Stimulated activated CD4-positive, alpha-beta T cell treated with anti-CD3 and anti-CD28 coated beads, TNF-alpha, amount 100 ng/mL, for 48 hours (primary cell): ENCODE measurements at regions not wholly inside any gene's neighbourhood (a gene's known extent, or its start where the extent isn't known, plus 50 kb on each side); places are given as distances from the start of the nearest gene placed in this dataset.

Source experiments
- DNase-seq, 3 donors: peaks; one replicate each; pipeline ENCODE4 v3.0.0-alpha.2; 2020; ENCODE audit warnings: low read depth in 3 of 3

DNA sequence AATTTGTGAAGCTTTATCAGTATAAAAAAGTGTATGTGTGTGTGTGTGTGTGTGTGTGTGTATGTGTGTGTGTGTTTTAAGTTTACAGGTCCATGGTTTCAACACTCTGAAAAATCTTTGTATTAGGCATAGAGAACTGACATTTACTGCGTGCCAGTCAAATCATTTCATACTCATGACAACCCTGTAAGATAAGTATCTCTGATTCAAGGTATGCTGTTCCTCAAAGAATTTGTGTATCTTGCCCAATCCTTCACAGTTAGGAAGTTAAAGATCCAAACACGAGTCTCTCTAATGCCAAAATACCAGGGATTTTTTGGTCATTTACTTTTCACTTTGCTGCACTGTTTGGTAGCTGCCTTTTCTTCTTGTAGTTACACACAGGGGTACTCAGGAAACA, 1121.3 kb upstream of the AUTS2 start:
- no peak for DNase-seq

DNA sequence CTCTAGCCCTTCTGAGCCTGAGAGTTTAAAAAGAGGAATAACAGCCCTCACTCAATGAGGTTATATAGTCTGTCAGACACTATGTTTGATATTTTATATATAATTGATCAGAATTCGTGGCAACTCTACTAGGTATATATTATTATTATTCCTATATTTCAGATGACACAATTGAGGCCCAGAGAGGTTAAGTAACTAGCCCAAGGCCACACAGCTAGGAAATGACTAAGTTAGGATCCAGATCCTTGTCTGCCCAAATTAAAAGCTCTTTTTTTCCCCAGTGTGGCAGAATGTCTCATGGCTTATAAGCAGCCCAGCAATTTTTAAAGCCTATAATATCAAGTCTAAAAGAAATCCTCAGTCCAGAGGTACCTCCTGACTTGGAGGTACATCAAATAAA, 1119.9 kb upstream of the AUTS2 start:
- DNase-seq, result no peak

DNA sequence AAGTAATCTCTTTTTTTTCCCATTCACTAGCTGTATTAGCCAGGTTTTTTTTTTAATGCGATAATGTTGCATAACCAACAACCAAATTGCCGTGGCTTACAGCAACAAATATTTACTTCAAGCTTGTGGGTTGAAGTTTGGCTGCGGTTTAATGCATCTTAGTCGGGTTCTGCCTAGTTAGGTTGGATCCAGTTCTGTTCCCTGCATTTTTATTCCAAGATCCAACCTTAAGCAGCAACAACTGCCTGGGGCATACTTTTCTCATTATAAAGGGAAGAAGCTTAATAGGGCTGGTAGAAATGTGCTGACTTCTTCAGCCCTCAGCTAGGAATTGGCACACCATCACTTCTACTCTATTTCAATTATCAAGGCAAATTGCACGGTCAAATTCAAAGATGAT, 1115.5 kb upstream of the AUTS2 start:
- no peak for DNase-seq

DNA sequence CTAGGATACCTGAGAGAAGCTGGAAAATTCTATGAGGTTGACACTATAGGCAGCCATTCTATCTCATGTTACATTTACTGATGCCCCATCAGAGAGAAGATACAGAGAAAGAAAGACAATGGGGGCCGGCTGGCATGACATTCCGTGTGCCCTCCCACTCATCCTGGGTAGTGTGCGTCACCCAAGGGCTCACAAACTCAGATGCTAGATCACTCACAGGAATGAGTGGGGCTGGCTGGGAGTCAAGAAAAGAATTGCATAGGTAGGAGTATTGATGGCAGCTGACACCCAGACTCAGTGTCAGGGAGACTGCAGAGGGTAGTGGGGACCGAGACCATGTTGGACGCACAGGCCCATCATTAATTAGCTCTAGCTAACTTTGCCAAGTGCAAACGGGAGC, 1113.5 kb upstream of the AUTS2 start:
- DNase-seq, result no peak

DNA sequence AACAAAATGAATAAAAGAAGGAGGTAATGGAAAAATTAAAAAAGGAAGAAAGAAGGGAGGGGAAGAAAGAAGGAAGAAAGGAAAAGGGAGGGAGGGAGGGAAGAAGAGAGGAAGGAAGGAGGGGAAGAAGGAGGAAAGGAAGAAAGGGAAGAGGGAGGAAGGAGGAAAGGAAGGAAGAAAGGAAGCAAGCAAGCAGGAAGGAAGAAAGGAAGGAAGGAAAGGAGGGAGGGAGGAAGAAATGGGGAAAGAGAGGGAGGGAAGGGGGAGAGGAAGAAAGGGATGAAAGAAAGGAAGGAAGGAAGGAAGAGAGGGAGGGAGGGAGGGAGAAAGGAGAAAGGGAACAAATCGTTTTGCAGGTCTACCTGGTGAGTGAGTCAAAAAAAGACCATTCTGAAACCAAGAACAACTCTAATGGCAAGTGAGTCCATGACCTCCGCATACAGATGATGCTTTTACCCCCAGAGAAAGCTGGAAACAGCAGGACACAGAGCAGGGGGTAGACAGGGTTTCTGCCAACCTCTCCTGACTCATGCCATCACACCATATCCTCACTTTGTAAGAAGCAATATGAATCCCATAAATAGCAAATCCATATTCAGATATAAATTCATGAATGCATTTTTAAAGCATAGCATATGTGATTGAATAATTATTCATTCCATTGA, 1112.9 kb upstream of the AUTS2 start:
- DNase-seq, result no peak

DNA sequence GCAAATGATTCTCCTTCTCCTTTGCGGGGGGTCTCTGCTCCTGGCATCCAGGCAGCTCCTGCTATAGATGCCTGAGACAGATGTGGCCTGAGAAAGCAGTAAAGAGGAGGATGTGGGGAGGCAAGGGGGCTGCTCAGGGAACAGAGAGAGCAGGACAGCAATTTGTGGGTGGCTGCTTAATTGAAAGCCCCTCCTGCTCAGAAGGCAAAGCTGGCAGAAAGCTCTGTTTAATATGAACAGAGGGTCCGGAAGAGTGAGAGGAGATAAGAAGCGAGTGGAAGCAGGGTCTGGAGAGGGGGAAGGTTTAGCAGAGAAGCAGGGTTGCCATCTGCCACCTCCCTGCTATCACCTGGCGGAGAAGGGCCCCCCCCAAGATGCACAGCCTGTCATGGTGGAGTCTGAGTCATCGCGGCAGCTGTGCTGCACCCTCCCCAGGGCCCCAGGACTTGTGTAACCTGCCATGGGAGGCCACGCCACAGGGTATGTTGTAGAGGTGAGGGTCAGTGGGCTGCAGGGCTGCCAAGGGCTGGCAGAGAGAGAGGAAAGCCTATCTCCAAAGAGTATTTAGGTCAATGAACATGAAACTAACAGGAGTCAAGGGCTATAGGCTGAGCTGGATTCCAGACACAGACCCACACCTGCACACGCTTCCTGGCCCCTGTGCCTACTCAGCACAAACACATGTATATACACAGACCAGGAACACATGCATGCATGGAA, 1109.8 kb upstream of the AUTS2 start:
- no peak for DNase-seq

DNA sequence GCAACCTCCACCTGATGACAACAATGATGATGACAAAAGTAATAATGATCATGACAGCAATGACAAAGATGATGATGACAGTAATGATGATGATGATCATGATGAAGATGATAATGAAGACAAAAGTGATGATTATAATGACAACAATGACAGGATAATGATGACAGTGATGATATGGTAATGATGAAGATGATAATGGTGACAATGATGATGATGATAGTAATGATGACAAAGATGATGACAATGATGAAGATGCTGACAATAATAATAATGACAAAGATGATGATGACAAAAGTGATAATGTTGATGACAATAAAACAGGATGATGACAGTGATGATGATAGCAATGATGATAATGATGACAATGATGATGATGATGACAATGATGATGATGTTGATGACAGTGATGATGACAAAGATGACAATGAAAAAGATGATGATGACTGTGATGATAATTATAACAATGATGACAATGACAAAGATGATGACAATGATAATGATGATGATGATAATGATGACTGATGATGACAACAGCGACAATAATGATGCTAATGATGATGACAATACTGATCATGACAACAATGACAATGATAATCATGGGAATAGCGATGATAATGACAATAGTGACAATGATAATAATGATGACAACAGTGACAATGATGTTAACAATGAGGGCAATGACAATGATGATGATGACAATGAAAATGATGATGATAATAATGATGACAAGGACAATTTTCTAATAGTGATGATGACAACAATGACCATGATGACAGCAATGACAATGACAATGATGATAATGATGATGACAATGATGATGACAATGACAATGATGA, 1106.5 kb upstream of the AUTS2 start:
- DNase-seq, result no peak

DNA sequence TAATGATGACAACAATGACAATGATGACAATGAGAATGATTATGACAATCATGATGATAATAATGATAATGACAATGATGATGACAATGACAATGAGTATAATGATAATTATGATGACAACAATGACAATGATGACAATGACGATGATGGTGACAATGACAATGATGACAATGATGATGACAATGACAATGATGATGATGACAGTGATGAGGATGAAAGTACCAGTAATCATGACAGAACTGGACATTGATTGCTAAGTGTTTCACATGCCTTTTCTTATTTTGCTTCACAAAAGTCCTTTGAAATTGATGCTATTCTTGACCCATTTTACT, 1106.0 kb upstream of the AUTS2 start:
- DNase-seq, result no peak

DNA sequence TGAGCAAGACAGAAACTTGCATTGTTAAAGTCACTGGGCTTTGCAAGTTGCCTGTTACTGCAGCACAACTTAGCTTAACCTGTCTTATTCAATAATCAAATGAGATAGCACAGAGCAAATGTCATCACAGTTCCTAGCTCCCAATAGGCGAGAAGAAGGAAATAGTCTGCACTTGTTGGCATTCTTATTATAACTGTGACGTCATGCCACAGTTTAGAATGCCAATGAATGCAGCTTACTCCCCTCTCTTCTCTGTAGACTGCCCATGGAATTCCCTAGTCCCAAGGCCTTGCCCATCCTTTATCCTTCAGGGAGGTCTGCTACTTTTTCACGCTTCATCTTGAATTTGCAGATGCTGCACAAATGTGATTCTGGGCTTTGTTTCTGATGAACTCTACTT, 1094.9 kb upstream of the AUTS2 start:
- no peak for DNase-seq

DNA sequence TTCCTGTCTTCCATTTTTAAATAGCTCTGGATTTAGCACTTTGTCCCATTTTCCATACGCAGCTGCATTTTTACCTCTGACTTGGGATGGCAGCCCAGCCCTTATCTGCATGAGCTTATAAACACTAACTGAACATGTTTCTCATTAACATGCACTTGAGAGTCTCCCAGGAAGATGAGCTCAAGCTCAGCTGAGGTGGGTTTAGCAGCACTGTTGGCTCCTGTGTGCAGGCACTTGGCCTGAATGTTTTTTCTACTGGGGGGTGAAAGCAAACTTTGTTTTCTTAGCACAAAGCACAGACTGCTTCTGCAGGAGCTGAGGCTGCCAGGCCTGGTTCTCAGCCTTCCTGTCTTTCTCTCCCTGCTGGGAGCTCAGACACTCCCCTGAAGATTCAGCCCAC, 1093.6 kb upstream of the AUTS2 start:
- no peak for DNase-seq

DNA sequence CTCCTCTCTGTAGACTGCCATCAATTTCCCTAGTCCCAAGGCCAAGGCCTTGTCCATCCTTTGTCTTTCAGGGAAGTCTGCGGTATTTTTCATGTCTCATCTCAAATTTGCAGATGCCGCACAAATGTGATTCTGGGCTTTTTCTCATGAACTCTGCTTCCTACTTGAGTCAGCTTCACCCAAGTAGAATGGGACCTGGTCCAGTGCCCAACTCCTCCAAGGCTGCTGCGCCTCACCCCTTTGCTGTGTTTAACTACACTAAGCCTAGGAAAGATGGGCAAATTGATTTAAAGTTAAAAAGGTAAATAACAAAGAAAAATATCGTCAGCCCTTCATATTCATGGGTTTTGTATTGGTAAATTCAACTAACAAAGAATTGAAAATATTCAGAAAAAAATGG, 1092.6 kb upstream of the AUTS2 start:
- no peak for DNase-seq

DNA sequence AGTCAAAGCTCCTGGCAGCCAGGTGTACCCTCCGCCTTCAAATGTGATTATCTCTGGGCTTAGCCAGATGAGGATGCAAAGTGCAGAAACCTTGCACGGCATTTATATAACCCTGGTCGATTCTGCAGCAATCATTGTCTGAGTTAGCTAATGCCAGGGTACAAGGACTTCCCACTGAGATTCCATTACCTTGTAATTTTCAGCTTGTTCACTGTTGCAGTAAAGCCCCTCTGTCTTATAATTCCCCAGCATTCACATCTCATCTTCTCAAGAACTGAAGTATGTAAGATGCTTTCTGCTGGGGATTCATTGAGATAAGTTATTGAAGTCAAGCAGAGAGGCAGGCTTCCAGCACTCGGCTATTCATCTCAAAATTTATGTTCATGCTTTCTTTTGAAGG, 1090.6 kb upstream of the AUTS2 start:
- DNase-seq, result no peak

DNA sequence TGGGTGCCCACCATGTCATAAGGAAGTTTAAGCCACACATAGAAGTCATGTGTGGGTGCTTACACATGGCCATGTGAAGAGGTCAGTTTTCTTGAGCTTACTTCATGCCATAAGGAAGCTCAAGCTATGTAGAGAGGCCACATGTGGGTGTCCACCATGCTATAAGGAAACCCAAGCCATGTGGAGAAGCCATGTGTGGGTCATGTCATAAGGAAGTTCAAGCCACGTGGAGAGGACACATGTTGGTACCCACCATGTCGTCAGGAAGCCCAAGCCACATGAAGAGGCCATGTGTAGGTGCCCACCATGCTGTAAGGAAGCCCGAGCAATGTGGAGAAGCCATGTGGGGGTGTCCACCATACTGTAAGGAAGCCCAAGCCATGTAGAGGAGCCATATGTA, 1089.2 kb upstream of the AUTS2 start:
- no peak for DNase-seq

DNA sequence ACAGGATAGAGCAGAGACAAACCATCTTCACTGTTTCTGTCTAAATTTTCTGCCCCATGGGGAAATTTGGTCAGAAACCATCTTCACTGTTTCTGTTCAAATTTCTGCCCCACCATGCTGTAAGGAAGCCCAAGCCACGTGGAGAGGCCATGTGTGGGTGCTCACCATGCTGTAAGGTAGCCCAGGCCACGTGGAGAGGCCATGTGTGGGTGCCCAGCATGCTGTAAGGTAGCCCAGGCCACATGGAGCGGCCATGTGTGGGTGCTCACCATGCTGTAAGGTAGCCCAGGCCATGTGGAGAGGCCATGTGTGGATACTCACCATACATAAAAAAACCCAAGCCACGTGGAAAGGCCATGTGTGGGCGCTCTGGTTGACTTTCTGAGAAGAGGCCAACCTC, 1088.7 kb upstream of the AUTS2 start:
- DNase-seq, result no peak

DNA sequence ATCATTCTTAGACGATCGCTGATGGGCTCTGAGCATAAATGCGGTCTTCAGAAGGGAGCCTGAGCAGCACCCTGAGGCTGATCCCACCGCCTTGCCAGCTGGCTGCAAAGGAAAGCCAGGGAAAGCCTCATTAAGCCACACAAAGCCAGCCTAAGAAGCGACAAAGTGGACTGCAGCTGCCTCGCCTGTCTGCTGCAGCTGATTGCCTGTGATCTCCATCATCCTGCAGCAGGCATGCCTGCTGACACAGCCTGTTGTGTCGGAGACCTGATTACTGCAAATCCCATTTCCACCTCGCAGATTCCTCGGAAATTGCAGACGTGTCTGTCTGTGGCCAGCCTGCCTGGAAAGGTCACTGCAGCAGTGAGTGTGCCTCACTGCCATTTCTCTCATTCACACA, 1087.0 kb upstream of the AUTS2 start:
- DNase-seq, result no peak

DNA sequence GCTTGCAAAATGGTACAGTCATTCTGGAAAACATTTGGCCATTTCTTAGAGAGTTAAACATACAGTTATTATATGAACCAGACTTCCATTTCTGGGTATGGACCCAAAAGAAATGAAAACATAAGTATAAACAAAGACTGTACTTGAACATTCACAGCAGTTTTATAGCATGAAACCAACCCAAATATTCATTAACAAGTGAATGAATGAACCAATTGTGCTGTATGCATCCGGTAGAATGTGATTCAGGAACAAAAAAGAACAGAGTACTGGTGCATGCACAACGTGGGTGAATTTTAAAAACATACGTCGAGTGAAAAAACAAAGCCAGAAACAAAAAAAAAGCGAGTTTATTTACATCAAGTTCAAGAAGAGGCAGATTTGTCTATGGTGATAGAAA, 1085.8 kb upstream of the AUTS2 start:
- no peak for DNase-seq

DNA sequence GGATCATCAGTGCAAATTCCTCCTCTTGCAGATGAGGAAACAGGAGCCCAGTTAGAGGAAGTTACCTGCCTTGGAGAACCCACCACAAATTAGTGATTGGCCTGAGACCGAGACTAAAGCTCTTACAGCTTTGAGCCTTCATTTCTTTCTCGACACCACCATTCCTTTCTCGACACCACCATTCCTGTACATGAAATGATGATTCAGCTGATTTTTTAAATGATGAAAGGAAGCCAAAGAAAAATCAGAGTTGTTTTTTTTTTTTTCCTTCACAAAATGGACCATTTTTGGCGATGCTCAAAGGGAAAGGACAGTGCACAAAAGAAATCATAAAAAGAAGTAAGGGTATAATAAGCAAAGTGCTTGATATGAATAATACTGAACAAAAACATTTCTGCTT, 1080.2 kb upstream of the AUTS2 start:
- no peak for DNase-seq

DNA sequence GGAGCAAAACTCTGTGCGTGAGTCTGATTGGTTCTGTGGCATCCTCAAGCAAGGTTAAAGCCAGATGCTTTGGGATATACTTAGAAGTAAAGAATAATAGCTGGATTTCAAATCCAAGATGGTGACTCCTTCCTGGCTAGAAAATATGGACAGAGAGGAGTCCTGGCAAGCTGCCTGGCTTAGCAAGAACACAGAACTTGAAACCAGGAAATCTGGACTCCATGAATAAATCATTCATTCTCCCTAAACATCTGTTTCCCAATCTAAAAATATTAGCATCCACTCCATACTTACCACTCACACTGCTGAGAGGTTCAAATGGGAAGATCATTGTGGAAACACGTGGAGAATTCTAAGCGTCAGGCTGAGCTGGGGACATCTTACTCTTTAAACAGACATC, 1074.1 kb upstream of the AUTS2 start:
- no peak for DNase-seq

DNA sequence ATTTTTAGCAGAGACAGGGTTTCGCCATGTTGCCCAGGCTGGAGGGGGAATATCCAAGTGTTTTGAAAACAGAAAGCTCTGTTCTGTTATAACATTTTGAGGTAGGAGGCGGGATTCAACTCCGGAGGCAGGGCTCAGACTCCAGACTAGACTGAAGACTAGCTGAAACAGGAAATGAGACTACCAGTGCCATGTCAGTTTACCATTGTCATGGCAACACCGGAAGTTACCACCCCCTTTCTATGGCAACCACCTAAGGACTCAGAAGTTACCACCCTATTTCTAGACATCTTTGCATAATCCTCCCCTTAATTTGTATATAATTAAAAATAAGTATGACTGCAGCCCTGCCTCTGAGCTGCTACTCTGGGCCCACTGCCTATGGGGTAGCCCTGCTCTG, 1069.1 kb upstream of the AUTS2 start:
- DNase-seq, result no peak

DNA sequence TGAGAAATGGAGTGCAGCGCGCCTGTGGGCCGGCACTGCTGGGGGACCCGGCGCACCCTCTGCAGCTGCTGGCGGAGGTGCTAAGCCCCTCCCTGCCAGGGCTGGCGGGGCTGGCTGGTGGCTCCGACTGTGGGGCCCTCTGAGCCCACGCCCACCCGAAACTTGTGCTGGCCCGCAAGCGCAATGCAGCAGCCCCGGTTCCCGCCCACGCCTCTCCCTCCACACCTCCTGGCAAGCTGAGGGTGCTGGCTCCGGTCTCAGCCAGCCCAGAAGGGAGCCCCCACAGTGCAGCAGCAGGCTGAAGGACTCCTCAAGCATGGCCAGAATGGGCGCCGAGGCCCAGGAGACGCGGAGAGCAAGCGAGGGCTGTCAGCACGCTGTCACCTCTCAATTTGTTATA, 1063.0 kb upstream of the AUTS2 start:
- no peak for DNase-seq

DNA sequence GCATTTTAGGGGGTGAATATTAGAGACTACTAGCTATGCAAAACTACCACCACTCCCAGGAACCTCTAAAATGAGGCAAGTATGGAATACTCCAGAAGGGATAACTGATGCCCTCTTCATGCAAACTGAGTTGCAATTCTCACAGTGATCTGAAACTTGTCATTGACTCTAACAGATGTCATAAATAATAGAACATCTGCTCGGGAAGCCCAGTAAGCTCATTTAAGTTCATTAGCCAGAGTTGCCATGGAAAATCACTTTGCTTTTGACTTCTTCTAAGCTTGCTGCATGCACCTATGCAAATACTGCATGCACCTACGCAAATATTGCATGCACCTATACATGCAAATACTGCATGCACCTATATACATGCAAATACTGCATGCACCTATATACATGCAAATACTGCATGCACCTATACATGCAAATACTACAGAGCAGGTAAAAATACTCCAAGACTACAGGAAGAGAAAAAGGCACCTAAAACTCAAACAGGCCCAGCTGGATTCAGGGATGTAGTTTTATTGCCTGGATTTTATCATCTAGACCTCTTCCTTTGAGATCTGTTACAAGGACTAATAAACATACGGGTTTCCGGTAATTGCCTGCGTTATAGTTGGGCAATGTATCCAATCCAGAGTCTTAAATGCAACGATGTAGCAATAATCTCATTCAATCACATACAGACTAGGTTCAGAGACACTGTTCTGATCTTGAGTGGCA, 1061.1 kb upstream of the AUTS2 start:
- no peak for DNase-seq

DNA sequence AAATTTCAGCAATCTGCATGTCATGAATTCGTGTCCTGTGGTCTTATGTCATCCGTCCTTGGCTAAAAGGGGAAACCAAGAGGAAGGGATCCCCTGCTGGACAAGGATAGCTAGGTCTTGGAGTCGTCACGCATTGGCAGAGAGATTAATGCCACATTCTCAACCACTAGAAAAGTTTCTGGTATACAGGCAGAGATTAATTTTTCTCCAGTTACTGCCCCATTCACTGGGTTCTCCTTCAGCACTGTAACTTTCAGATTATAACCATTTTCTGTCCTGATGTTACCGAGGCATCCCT, 1060.6 kb upstream of the AUTS2 start:
- DNase-seq, result no peak

DNA sequence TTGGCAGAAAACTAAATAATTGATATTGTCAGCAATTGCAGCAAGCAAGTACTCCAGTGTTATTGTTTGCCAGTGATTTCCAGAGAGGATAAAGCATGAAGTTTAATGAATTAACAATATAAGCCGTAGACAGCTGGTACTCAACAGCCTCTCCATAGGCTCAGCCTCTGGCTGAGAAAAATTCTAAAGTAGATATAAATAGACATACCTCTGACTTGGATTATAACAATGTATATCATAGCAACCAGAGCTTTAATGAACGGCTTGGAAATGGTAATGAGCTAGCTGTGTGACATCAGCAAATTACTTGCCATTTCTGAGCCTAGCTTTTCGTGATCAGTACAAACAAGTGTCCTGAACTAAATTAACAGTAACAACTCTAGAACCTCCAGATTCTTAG, 1055.4 kb upstream of the AUTS2 start:
- DNase-seq, result no peak
